Cardiac muscle cell (in vitro differentiated cells and primary cell): ENCODE measurements at regions not wholly inside any gene's neighbourhood (a gene's known extent, or its start where the extent isn't known, plus 50 kb on each side); places are given as distances from the start of the nearest gene placed in this dataset.

ENCODE experiments used
- DNase-seq, 2 donors: peaks; one replicate each; pipeline versions ENCODE4 v3.0.0 to v3.0.0-alpha.2; 2010 to 2017; ENCODE audit warnings: low read depth in 1 of 2, low spot score in 1 of 2
- H3K27ac ChIP-seq: fragments of 200-600 bp; sonication (generic); 2 replicates; pipeline ENCODE4 v1.5.1; 2016
- H3K27me3 ChIP-seq: fragments of 200-600 bp; sonication (generic); 2 replicates; pipeline ENCODE4 v1.6.0; 2016; ENCODE audit warnings: control low read depth
- H3K36me3 ChIP-seq: fragments of 200-600 bp; sonication (generic); 2 replicates; pipeline ENCODE4 v1.5.1; 2016; ENCODE audit warnings: control low read depth
- H3K4me1 ChIP-seq: fragments of 200-600 bp; sonication (generic); 2 replicates; pipeline ENCODE4 v1.8.1; 2017; ENCODE audit warnings: low read depth, mild to moderate bottlenecking, mixed run types
- H3K4me3 ChIP-seq: fragments of 200-600 bp; sonication (generic); 2 replicates; pipeline ENCODE4 v1.5.1; 2016; ENCODE audit warnings: mild to moderate bottlenecking
- H3K9me3 ChIP-seq: fragments of 200-600 bp; sonication (generic); 2 replicates; pipeline ENCODE4 v1.5.1; 2017; ENCODE audit warnings: low read depth, mild to moderate bottlenecking, control low read depth
- TF ChIP-seq, protein P1 (sequence below): IDR thresholded peaks from 2 replicates; pipeline ENCODE4 v1.5.1; 2012; ENCODE audit warnings: low read depth, mild to moderate bottlenecking, low read length

DNA sequence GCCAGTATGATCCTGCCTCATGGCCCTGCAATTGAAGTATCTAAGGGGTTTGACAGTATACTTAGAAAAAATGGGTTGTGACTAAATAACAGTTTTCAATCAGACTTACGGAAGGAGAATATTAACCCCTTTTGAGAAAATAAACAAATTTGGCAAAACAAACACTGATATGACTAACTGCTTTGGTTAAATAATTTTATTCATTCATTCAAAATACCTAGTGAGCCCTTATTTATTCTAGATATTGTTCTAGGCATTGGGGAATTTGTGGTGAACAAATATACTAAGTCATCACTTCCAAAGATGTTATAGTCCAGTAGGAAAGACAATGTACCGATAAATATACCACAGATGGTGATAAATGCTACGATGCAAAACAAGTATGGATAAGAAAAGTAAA is 358.7 kb downstream of the TGFB2 start:
- peaks cover 38% of the 10 kb centered on the region for H3K4me1 ChIP-seq
- DNase-seq, result no peak
- H3K27ac ChIP-seq, result no peak overlapping the region
- H3K36me3 ChIP-seq, result no peaks in the 10 kb centered on the region
- H3K9me3 ChIP-seq, result no peaks in the 10 kb centered on the region
- no peak overlapping the region for H3K4me3 ChIP-seq
- TF ChIP-seq, protein P1, sequence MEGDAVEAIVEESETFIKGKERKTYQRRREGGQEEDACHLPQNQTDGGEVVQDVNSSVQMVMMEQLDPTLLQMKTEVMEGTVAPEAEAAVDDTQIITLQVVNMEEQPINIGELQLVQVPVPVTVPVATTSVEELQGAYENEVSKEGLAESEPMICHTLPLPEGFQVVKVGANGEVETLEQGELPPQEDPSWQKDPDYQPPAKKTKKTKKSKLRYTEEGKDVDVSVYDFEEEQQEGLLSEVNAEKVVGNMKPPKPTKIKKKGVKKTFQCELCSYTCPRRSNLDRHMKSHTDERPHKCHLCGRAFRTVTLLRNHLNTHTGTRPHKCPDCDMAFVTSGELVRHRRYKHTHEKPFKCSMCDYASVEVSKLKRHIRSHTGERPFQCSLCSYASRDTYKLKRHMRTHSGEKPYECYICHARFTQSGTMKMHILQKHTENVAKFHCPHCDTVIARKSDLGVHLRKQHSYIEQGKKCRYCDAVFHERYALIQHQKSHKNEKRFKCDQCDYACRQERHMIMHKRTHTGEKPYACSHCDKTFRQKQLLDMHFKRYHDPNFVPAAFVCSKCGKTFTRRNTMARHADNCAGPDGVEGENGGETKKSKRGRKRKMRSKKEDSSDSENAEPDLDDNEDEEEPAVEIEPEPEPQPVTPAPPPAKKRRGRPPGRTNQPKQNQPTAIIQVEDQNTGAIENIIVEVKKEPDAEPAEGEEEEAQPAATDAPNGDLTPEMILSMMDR, result no peak
- H3K27me3 ChIP-seq, result no peaks in the 10 kb centered on the region

DNA sequence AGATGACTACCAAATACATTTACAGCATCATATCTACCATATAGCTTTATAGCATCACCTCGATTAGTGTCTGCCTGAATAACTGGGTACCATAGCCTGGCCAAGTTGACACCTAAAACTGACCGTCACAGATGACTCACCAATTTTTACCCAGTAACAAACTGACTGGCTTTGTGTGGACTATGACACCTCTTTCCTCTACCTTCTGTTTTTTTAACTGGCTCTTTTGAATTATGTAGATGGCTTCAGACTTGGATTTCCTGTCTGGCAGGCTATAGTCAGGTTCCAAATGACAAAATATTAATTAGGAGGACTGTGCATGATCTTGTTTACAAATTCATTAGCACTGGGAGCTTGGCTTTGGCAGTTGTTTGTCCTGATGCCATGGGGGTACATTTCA is 360.3 kb downstream of the TGFB2 start:
- Histone ChIP-seq H3K4me3 (no peak overlapping the region), H3K27ac (no peak overlapping the region), H3K9me3 (no peaks in the 10 kb centered on the region), H3K27me3 (no peaks in the 10 kb centered on the region), H3K36me3 (no peaks in the 10 kb centered on the region), H3K4me1 (peaks cover 23% of the 10 kb centered on the region)
- TF ChIP-seq, protein P1, result no peak
- no peak for DNase-seq

DNA sequence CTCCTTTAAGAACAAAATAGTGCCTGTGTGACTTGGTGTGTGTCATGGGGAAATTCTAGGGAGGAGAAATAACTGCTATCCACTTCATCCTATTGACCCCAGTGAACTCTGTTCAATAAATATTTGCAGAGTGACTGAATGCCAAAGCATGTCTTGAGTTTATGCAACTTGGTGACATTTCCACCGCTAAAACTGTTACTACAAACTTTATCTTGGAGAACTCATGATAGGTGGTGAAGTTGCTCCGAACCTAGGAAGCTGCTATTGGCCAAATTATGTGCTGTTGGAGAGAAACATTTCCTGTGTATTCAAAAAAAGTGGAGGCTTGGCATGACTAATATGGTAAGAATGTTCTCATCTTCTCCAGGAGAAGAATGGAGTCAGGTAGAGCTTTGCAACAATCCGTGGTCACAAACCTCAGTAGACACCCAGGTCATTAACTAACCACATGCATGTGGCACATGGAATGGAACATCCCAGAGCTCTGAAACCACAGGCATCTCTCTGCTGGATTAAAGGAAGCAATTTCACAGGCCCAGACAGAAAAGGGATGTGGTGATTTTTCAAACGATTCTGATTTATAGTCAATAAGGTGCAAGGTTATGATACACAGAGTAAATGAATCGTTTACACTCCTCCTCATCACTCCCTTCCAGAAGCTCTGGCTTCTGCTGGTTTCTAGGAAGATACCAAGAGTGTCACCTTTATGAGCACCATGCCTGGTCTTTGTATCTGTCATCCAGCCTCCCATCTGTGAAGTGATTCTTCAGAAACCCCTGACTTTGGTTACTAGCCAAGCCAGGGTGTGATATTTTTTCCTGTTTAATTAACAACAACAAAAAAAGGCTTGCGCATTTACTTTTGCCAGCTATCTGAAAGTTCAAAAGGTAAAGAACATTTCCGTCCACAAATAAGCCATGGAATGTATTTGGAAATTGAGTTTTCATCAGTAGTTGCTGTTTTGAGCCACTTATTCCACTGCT is 361.1 kb downstream of the TGFB2 start:
- TF ChIP-seq, protein P1, result no peak
- no peaks in the 10 kb centered on the region for H3K36me3 ChIP-seq
- H3K27me3 ChIP-seq, result no peaks in the 10 kb centered on the region
- peak overlapping the region; percentile 34 for H3K27ac ChIP-seq
- DNase-seq, result peak in 1 of 2 donors; percentile 94
- peaks cover 15% of the 10 kb centered on the region for H3K4me1 ChIP-seq
- no peak overlapping the region for H3K4me3 ChIP-seq
- H3K9me3 ChIP-seq, result no peaks in the 10 kb centered on the region

DNA sequence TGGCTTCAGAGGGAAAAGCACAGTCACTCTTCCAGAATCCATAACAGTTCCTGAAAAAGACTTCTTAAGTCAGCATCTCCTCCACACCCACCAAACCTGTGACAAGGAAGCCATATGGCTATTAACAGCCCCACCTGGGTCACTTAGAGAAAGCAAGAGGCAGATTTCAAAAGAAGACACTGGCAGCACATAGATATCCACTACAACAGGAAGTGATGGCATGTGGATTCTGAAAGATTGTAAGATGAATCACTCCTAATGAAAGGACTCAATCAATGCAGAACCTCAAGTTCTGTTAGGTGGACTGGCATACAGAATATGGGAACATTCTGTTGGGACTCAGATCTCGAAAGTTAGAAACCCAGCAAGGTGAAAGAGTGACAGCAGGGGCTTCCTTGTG is 365.9 kb downstream of the TGFB2 start:
- TF ChIP-seq, protein P1, result no peak
- Histone ChIP-seq H3K36me3 (no peaks in the 10 kb centered on the region), H3K9me3 (no peaks in the 10 kb centered on the region), H3K27ac (no peak overlapping the region), H3K27me3 (no peaks in the 10 kb centered on the region), H3K4me3 (no peak overlapping the region), H3K4me1 (peaks cover 18% of the 10 kb centered on the region)
- DNase-seq, result no peak

DNA sequence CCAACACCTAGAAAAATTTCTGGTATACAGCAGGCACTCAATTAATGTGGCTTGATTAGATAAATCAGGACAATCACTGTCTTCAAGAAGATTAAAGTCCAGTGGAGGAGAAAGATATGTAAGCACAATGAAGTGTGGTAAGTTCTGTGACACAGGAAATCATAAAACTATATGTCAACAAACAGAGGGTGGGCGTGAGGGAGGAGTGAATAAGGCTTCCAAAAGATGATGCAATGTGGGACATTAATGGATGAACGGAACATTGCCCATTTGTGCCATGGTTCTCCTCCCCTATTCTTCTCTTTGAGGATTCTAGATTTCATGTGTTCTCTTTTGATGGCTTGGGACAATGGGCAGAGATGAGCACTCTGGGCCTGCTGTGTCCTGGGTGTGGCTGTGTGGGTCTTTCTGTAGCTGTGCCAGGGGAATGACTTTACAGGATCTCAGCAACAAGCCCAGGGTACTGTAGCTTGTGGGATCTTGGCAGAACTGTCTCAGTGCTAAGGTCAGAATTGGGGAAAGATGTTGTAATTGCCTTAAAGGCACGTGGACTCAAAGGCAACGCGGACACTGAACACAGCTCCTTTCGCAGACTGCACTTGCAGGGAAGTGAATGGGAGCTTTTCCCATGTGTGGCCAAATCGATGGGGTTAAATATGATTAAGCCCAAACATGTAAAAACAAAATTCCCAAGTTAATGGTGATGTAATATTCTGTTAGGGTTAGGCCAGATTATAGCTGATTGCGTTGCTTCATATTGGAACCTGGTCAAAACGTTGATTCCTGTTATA is 366.9 kb downstream of the TGFB2 start:
- H3K36me3 ChIP-seq, result no peaks in the 10 kb centered on the region

More for the DNA sequence above, 366.9 kb downstream of the TGFB2 start:
- H3K9me3 ChIP-seq, result no peaks in the 10 kb centered on the region
- peak in 1 of 2 donors; percentile 44 for DNase-seq
- no peaks in the 10 kb centered on the region for H3K27me3 ChIP-seq
- H3K27ac ChIP-seq, result no peak overlapping the region
- peaks cover 12% of the 10 kb centered on the region for H3K4me1 ChIP-seq
- TF ChIP-seq, protein P1, result no peak
- no peak overlapping the region for H3K4me3 ChIP-seq
